DND-41 (cell line): ENCODE measurements at regions not wholly inside any gene's neighbourhood (a gene's known extent, or its start where the extent isn't known, plus 50 kb on each side); places are given as distances from the start of the nearest gene placed in this dataset.

Source experiments
- ATAC-seq: fragments of 200-7000 bp; cut with Tn5 transposase; 3 replicates; pipeline ENCODE4 v1.9.1; 2021; ENCODE audit warnings: low read depth; ENCODE audit not compliant: insufficient read depth
- DNase-seq: peaks from one replicate; pipeline ENCODE4 v3.0.0-alpha.2; 2020
- H2AFZ ChIP-seq: 2 replicates; pipeline ENCODE4 v1.6.0; 2012; ENCODE audit warnings: low read depth, low read length
- H3K27ac ChIP-seq: 2 replicates; pipeline ENCODE4 v1.5.1; 2012; ENCODE audit warnings: low read length, inconsistent platforms
- H3K27me3 ChIP-seq: fragments of 200-600 bp; sonication (generic); 2 replicates; pipeline ENCODE4 v1.6.0; 2012; ENCODE audit warnings: low read length, mild to moderate bottlenecking, inconsistent platforms; ENCODE audit not compliant: insufficient read depth, poor library complexity
- H3K36me3 ChIP-seq: 2 replicates; pipeline ENCODE4 v1.5.1; 2012; ENCODE audit warnings: low read length, inconsistent platforms; ENCODE audit not compliant: insufficient read depth
- H3K4me1 ChIP-seq: 2 replicates; pipeline ENCODE4 v1.5.1; 2012; ENCODE audit warnings: mild to moderate bottlenecking, low read length; ENCODE audit not compliant: insufficient read depth
- H3K4me2 ChIP-seq: 2 replicates; pipeline ENCODE4 v1.6.0; 2012; ENCODE audit warnings: mild to moderate bottlenecking, moderate library complexity, low read length, inconsistent platforms; ENCODE audit not compliant: insufficient read depth
- H3K4me3 ChIP-seq, 2 experiments: fragments of 200-600 bp in 1 of 2; shearing (Covaris generic) in 1 of 2; 2 replicates each; pipeline ENCODE4 v1.5.1; 2012 to 2016; ENCODE audit warnings: inconsistent platforms in 2 of 2, low read length in 2 of 2, mild to moderate bottlenecking in 2 of 2, low read depth in 1 of 2, moderate library complexity in 1 of 2
- H3K79me2 ChIP-seq: 2 replicates; pipeline ENCODE4 v1.6.0; 2012; ENCODE audit warnings: low read length, inconsistent platforms; ENCODE audit not compliant: insufficient read depth
- H3K9ac ChIP-seq: 2 replicates; pipeline ENCODE4 v1.6.0; 2012; ENCODE audit warnings: low read depth, mild to moderate bottlenecking, inconsistent platforms, low read length, moderate library complexity
- H3K9me3 ChIP-seq: 2 replicates; pipeline ENCODE4 v1.5.1; 2012; ENCODE audit warnings: low read length, moderate library complexity, mild to moderate bottlenecking, inconsistent platforms; ENCODE audit not compliant: insufficient read depth, severe bottlenecking
- H4K20me1 ChIP-seq: 2 replicates; pipeline ENCODE4 v1.6.0; 2012; ENCODE audit warnings: low read length; ENCODE audit not compliant: insufficient read depth
- EZH2 ChIP-seq: IDR thresholded peaks from 3 replicates; pipeline ENCODE4 v1.6.1; 2012; ENCODE audit warnings: borderline replicate concordance, low read depth, mild to moderate bottlenecking, moderate library complexity, low read length, inconsistent platforms; ENCODE audit not compliant: severe bottlenecking
- TF ChIP-seq, protein P1 (sequence below): IDR thresholded peaks from 2 replicates; pipeline ENCODE4 v1.5.1; 2012; ENCODE audit warnings: borderline replicate concordance, low read length, moderate library complexity, mild to moderate bottlenecking; ENCODE audit not compliant: poor library complexity, severe bottlenecking; ENCODE audit errors: extremely low read depth

DNA sequence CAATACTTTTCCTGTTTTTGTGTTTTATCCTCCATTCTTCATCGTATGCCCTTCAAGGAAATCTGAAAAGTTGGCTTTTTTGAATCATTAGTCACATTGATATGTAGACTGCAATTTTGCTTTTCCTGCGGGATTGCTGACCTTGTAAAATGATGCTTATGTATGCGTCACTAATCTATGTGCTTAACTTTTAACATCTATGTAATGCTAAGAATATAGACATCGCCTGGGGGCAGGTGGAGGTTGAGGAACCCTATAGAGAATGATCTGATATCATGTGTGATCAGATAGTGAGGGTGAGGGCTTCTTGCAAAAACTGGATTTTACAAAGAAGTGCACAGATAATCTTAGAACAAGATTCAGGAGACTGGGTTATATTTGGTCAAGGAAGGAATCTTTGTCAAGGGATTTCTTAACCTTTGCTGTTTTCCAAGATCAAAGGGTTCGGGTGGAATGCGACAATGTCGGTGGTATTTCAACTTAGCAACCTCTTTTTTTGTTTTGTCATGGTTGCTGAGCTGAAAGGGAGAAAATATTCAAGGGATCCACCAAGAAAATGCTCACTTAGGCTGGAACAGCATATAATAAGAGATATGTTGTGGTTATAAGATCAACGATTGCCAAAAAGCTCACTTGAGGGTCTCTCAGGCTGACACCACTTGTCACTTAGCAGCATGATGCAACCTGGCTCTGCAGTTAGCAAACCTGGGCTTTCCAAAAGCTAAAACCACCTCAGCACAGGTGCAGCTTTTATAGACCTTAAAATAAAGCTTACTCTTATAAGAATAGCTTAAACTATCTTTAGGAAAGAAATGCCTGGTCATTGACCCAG lies 70.6 kb upstream of the PUDP start:
- no peak overlapping the region for H3K9ac ChIP-seq
- H2AFZ ChIP-seq, result no peak overlapping the region
- no peak overlapping the region for H3K4me3 ChIP-seq
- no peak overlapping the region for H3K4me2 ChIP-seq
- H3K27ac ChIP-seq, result no peak overlapping the region
- ATAC-seq (peak; percentile 40; the same call in 2 of the 3 replicates), DNase-seq (no peak)
- H3K4me1 ChIP-seq, result no peaks in the 10 kb centered on the region
- H3K9me3 ChIP-seq, result no peaks in the 10 kb centered on the region
- H4K20me1 ChIP-seq, result no peaks in the 10 kb centered on the region
- TF ChIP-seq, protein P1, sequence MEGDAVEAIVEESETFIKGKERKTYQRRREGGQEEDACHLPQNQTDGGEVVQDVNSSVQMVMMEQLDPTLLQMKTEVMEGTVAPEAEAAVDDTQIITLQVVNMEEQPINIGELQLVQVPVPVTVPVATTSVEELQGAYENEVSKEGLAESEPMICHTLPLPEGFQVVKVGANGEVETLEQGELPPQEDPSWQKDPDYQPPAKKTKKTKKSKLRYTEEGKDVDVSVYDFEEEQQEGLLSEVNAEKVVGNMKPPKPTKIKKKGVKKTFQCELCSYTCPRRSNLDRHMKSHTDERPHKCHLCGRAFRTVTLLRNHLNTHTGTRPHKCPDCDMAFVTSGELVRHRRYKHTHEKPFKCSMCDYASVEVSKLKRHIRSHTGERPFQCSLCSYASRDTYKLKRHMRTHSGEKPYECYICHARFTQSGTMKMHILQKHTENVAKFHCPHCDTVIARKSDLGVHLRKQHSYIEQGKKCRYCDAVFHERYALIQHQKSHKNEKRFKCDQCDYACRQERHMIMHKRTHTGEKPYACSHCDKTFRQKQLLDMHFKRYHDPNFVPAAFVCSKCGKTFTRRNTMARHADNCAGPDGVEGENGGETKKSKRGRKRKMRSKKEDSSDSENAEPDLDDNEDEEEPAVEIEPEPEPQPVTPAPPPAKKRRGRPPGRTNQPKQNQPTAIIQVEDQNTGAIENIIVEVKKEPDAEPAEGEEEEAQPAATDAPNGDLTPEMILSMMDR, result no peak
- H3K79me2 ChIP-seq, result no peaks in the 10 kb centered on the region
- H3K27me3 ChIP-seq, result no peaks in the 10 kb centered on the region
- H3K36me3 ChIP-seq, result 0 out of 2 replicates have a peak, but pooled peaks cover 4% of the 10 kb centered on the region

DNA sequence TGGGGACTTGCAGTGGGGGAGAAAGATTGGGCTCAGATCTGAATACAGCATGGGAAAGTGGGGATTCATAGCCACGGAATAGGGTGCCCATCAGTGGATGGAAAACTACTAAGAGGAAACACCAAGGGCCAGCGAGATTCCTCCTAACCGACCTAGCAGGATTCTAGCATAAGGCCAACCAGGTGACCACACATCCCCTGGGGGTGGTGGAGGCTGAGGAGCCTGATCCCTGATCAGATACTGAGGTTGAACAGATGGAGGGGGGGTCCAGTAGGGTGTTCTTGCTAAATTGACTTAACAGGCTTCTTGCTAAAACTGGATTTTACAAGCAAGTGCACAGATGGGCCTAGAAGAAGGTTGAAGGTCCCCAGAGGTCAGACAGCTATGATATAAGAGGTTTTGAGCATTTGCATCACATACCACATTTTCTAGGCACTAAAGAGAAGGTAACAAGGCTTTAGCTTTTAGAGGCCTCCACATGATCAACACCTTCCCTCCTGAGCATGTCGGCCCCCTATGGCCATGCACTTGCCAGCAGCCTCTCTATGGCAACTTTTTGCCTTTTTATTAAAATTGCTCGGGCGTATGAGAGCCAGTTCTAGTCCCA lies 69.1 kb upstream of the PUDP start:
- no peaks in the 10 kb centered on the region for H3K9me3 ChIP-seq
- H3K4me3 ChIP-seq, result no peak overlapping the region
- no peak overlapping the region for H2AFZ ChIP-seq
- no peaks in the 10 kb centered on the region for H4K20me1 ChIP-seq
- DNase-seq (no peak), ATAC-seq (no peak)
- no peak overlapping the region for H3K9ac ChIP-seq
- no peaks in the 10 kb centered on the region for H3K4me1 ChIP-seq
- TF ChIP-seq EZH2, result no peak
- TF ChIP-seq, protein P1, result no peak
- H3K27ac ChIP-seq, result no peak overlapping the region
- no peak overlapping the region for H3K4me2 ChIP-seq
- H3K79me2 ChIP-seq, result no peaks in the 10 kb centered on the region
- 0 out of 2 replicates have a peak, but pooled peaks cover 4% of the 10 kb centered on the region for H3K36me3 ChIP-seq
- H3K27me3 ChIP-seq, result no peaks in the 10 kb centered on the region

DNA sequence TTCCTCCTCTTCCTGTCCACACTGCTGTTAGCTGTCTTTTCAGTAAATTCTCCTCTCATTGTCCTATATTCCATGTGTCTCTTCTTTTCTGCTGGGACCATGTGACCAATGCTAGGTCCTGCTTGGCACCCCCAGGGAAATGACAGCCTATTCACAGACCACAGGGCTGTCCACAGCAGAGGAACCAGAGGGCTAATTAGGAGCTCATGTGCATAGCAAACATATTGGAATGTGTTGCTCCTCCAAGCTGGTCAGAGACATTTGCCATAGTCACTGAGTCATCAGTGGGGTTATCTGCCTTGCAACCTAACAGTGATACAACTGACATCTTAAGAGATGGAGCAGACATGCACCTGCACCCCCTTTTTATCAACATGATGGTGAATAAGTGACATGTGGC lies 67.9 kb upstream of the PUDP start:
- no peak overlapping the region for H3K4me3 ChIP-seq
- ATAC-seq (no peak), DNase-seq (no peak)
- no peak overlapping the region for H3K27ac ChIP-seq
- no peaks in the 10 kb centered on the region for H3K27me3 ChIP-seq
- H3K4me2 ChIP-seq, result no peak overlapping the region
- no peaks in the 10 kb centered on the region for H3K79me2 ChIP-seq
- 0 out of 2 replicates have a peak, but pooled peaks cover under 1% of the 10 kb centered on the region for H3K36me3 ChIP-seq
- H2AFZ ChIP-seq, result no peak overlapping the region
- no peaks in the 10 kb centered on the region for H4K20me1 ChIP-seq
- H3K4me1 ChIP-seq, result no peaks in the 10 kb centered on the region
- TF ChIP-seq, protein P1, result no peak
- TF ChIP-seq EZH2, result no peak
- H3K9ac ChIP-seq, result no peak overlapping the region
- no peaks in the 10 kb centered on the region for H3K9me3 ChIP-seq
